M059J (cell line): ENCODE measurements at regions not wholly inside any gene's neighbourhood (a gene's known extent, or its start where the extent isn't known, plus 50 kb on each side); places are given as distances from the start of the nearest gene placed in this dataset.
A peak's percentile ranks its signal among the peaks of the same experiment; 100 is the strongest.

ENCODE experiments used
- DNase-seq: peaks from one replicate; pipeline ENCODE4 v3.0.0-alpha.2; 2012; ENCODE audit warnings: low read depth

DNA sequence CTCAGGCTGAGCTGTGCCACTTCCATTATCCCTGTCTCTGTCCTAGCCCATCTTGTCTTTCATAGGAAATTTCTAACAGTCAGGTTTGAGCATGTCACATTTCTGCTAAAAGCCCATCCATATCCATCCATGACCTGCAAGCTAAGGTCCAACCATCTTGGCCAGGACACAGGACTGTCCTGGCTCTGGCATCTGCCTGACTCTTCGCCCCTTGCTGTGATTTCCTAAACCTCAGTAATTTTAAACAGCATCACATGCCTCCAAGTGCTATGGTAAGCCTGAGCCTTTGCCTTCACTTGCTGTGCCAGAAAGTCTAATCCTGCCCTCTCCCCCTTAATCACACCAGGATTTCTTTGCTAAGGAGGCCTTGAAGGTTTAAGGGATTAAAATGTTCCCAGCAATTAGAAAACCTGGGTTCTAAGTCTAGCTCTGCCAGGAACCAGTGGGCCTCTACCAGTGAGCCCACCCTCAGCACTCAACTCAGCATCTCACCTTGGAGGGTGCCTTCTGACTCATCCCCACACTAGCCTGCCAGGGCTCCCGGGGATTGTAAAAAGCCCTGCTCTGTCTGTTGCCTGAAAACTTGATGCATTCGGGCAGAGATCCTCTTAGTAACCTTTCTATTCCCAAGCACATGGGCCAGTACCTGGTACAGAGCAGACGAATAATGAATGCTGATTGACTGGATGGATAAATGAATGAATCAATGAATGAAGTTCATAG lies 411.0 kb downstream of the LRATD1 start:
- DNase-seq, result peak; percentile 2

GRCh38 chr2:15045054-15045453 lies 412.5 kb downstream of the LRATD1 start:
- DNase-seq, result no peak

DNA sequence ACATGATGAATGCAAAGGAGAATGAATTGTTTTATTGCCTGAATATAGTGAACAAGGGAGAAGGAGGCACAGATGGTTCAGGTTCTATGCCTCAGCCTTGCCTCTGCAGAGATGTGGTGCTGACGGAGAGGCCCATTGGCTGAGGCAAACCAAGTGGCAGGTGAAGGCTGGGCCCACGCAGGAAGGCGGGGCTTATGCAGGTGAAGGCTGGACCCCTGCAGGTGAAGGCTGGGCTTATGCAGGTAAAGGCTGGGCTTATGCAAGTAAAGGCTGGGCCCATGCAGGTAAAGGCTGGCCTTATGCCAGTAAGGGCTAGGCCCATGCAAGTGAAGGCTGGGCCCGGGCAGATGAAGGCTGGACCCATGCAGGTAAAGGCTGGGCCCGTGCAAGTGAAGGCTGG lies 414.7 kb downstream of the LRATD1 start:
- no peak for DNase-seq

- DNase-seq, result no peak
These were observed 415.5 kb downstream of the LRATD1 start for GRCh38 chr2:15048000-15048399.

DNA sequence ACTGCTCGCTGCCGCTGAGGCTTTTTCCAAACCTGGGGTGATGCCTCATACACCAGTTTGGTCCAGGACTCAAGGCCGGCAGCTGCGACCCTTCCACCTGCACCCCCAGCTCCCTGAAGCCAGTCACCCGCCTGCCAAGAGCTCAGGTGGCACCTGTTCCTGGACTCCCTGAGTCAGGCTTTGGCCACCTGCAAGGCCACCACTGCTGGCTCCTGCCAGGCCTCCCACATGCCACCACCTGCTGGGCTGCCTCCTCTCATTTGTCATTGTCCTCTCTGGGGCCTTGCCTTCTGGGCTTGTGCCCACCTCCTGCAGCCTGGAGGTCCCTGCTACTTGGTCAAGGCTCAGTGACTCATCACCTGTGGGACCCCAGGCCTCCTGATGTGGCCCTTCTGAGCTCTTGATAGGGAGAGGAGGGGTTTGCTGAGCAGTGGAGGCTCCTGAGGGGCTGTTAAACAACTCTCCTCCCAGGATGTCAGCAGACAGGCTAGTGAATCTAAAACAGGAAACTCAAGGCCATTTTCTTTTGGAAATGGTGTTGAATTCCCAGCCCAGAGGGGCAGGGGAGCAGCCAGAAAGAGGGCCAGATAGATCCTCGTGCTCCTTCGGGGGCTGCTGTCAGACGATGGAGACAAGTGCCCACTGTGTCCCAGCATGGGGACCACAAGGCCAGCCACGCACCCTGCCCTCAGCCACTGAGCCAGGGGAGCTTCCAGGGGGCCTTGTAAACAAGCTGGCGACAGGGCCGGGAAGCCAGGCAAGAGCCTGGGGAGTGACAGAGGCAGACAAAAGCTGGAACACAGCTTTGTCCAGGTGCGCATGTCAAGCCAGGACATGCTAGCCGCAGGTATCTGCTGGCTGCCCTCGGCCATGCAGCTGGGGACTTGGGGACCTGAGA lies 416.8 kb downstream of the LRATD1 start:
- no peak for DNase-seq

- DNase-seq, result peak; percentile 4
These were observed 418.0 kb downstream of the LRATD1 start for GRCh38 chr2:15050483-15050882.

- DNase-seq, result no peak
These were observed 421.0 kb downstream of the LRATD1 start for GRCh38 chr2:15053542-15053941.

- DNase-seq, result no peak
These were observed 425.7 kb downstream of the LRATD1 start for GRCh38 chr2:15058015-15058720.

DNA sequence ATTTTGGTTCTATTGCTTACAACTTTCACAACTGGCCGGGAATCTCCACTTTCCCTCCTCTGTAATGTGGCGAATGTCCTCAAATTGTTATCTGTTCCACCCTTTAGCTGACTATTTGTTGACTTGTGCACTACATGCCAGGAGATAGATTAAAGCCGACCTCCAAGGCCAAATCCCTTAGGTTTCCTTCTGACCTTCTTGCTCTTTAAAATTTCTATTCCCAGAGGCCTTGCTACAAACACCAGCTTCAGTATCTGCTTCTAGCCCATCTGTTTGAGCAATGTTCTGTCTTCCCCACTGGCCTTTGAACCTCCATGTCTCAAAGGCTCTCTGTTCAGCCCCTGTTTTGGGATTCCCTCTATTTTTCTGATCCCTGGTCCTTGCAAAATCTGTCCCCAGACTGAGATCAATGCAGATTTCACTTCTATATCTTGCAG lies 426.2 kb downstream of the LRATD1 start:
- DNase-seq, result no peak

- peak; percentile 20 for DNase-seq
These were observed 427.5 kb downstream of the LRATD1 start for GRCh38 chr2:15059870-15060512.

DNA sequence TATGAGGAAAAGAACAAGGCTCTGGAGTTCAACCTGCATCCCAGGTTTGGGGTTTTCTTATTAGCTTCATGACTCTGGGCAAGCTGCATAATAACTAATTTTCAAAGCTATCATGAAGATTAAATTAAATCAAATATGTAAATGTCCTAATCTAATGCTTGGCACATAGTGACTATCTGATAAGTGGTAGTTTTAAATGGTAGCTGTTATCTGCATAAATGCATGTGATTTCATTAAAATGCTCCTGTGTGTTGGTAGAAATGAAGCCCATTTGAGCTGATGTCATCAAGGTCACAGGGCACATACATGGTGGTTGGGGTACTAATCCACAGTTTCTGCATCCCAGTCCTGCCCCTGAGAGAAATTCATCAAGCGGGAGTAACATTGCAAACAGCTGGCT lies 428.8 kb downstream of the LRATD1 start:
- DNase-seq, result no peak

DNA sequence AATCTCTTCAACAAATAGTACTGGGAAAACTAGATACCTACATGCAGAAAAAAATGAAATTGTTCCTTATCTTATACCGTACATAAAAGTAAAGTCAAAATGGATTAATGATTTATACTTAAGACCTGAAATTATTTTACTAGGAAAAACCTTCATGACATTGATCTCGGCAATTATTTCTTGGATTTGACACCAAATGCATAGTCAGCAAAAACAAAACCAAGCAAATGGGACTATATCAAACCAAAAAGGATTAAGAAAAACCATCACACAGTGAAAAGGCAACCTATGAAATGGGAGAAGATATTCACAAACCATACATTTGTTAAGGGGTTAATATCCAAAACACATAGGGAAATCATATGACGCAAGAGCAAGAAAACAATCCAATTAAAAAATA lies 433.6 kb downstream of the LRATD1 start:
- no peak for DNase-seq

DNA sequence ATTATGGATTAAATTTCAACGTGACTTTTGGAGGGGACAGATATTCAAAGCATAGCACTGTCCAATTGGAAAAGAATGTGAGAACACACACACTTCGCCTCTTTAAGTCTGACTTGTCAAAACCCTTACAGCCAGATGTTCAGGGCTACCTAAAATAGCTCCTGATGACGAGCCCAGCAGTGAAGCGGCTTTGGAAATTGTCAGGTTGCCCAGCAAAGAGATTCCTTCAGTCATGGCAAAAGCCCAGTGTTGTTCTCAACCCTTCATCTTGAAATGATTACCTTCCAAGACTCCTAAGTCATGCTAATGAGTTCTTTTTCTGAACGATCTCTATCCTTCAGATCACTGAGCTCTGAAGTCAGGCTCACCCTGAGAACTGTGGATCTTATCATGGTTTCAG lies 436.6 kb downstream of the LRATD1 start:
- no peak for DNase-seq

- no peak for DNase-seq
These were observed 440.3 kb downstream of the LRATD1 start for GRCh38 chr2:15072836-15073235.

GRCh38 chr2:15073664-15074063 lies 441.1 kb downstream of the LRATD1 start:
- DNase-seq, result no peak

DNA sequence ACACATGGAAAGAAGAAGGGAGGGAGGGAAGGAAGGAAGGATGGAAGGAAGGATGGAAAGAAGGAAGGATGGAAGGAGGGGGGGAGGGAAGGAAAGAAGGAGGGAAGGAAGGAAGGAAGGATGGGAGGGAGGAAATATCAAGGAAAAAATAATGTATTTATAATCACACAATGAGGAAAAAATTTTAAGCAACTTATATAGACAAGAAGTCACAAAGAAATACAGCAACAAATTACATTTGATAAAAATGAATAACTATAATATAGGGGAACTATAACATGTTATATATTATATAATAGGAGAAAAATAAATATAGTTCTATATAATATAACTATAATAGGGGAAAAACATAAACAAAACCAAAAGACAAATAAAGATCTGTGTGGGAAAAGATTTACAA lies 441.8 kb downstream of the LRATD1 start:
- DNase-seq, result no peak

GRCh38 chr2:15074751-15075700 lies 442.5 kb downstream of the LRATD1 start:
- no peak for DNase-seq

DNA sequence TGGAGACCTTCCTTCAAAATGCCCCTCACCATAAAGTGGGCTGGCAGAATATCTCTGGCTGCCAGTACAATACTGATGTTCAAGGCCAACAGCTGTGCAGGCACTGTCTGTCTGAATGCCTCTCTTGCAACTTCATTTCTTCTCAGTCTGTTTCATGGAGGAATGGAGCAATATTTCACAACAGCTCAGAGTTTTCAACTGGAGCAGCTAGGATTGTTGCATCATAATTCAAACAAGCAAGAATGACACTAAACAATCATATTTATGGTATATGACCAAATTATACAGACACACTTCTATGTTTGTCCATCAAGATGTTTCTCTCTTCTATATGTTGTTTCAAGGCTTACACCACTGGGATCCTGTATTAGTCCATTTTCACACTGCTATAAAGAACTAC lies 444.2 kb downstream of the LRATD1 start:
- no peak for DNase-seq

DNA sequence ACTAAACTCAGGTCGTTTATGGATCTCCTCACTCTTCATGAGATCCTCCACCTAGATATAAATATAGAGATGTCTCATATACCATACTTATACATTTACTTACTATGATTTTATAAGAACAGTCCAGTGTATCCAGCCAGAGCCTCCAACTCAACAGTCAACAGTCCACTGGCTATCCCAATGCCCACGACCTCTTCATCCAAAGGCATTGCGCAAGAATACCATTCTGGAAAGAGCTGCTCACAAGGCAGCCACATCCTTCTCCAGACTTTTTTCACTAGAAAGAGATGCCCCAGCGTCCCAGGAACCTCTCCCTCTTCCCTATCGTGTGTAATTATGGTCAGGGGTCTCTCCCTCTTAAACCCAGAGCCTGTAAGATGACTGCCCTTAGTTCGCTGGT lies 448.8 kb downstream of the LRATD1 start:
- no peak for DNase-seq

- no peak for DNase-seq
These were observed 449.9 kb downstream of the LRATD1 start for GRCh38 chr2:15082105-15083058.
